Ramos (cell line): ENCODE measurements at regions not wholly inside any gene's neighbourhood (a gene's known extent, or its start where the extent isn't known, plus 50 kb on each side); places are given as distances from the start of the nearest gene placed in this dataset.
"Not testable (repeated sequence)": the region's sequence is repeated elsewhere in the genome, so short reads cannot be mapped to it uniquely, and the experiment has no call there.

ENCODE experiments used
- in situ Hi-C: fragments of 300-500 bp; cut with MboI; formaldehyde crosslinking; loops from one replicate; pipeline ENCODE4 v1.14.3; 2022; ENCODE audit warnings: low sequenced_read_pairs; ENCODE audit not compliant: unreplicated experiment

GRCh38 chrX:45846328-45846727, 645.7 kb upstream of the DIPK2B start:
- in situ Hi-C loops = no loop called here

DNA sequence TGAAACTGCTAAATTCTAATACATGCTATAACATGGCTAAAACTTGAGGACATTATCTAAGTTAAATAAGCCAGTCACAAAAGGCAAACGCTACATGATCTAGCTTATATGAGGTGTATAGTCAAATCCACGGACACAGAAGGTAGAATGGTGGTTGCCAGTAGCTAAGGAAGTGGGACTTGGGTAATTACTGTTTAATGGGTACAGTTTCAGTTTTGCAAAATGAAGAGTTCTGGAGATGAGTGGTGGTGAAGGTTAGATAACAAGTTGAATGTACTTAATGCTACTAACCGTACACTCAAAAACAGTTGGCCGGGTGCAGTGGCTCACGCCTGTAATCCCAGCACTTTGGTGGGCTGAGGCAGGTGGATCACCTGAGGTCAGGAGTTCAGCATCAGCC, 644.5 kb upstream of the DIPK2B start:
- in situ Hi-C loops = no loop called here

DNA sequence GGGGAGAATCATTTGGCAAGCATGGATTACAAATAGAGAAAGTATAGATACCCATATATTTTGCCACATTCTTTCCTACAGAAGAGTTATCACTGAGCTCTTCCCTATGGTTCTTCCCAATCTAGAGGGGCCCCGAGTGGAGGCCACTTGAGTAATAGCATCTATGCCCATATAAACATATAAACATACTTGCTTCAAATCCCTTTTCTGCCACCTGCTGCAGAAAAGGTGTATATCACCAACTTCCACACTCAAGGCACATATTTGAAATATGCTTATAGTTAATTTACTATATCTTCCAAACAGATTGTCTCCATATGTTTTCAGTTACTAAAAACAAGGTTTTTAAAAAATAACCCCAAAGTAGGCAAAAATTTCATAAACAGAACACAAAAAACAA, 642.8 kb upstream of the DIPK2B start:
- in situ Hi-C loops = no loop called here

GRCh38 chrX:45842926-45843315, 642.2 kb upstream of the DIPK2B start:
- in situ Hi-C loops = no loop called here

DNA sequence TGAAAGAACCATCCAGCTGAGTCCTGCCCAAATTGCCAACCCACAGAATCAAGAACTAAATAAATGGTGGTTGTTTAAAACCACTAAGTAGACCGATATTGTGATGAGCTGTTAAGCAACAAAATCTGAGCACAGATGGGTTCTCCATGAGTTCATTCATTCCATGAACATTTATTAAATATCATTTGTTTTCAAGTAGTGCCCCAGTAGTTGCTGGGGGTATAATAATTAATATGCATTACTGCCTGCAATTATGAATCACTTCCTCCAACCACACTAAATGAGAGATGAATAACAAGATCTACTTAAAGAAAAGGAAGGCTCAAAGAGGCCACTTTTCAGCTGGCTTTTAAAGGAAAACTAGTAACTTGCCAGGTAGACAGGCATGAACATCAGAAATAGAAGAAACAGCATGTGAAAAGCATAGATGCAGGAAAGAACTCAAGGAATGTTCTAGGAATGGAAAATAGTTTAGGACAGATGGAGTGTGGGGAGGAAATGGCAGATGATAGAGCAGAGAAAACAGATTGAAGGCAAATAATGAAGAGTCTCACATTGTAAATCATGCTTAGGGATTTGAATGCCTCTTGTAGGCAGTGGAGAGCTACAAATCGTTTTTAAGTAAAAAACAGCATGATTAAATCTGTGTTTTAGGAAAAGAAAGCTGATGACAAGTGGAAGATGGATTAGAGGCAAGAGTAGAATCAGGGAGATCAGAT, 641.7 kb upstream of the DIPK2B start:
- in situ Hi-C loops = no loop called here

DNA sequence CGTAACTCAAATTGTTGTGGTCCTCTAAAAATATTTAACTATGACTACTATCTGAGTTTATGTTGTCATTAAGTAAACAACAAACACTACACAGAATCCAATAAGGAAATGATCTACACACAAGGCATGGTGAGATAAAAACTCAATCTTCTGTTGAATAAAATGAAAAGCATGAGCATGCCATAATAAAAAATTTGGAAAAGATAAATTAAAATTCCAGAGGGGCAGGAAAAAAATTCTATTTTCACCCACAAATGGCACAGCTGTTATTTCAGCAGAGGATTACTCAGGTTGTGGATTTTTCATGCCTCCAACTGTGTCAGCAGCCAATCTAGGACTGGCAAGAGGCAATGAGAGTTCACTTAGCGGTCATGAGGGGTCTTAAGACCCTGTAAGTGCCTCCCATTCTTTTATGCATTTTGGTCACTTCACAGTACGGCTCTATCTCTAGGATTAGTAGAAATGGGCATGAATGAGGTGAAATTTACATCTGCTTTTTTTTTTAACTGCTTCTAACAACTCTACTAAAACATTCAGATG, 639.8 kb upstream of the DIPK2B start:
- in situ Hi-C loops = no loop called here

DNA sequence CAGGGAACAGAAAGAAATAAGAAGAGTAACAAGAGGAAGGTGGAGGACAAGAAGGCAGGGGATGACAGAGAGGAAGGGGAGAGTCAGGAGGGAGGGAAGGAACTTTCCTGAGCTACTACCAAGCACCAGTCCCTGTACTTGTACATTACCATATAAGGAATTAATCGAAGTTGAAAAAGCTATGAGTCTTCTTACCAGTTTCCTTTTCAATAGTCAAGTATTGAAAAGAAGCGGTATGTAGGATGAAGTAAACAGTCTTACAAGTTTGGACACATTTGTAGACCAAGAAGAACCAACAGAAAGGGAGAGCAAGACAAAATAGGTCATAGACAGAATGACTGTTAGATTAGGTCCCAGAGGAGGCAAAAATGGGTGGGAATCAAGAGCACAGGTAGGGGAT, 629.7 kb upstream of the DIPK2B start:
- in situ Hi-C loops = no loop called here

- in situ Hi-C loops = no loop called here
Observed at GRCh38 chrX:45824471-45824870, 623.8 kb upstream of the DIPK2B start.

DNA sequence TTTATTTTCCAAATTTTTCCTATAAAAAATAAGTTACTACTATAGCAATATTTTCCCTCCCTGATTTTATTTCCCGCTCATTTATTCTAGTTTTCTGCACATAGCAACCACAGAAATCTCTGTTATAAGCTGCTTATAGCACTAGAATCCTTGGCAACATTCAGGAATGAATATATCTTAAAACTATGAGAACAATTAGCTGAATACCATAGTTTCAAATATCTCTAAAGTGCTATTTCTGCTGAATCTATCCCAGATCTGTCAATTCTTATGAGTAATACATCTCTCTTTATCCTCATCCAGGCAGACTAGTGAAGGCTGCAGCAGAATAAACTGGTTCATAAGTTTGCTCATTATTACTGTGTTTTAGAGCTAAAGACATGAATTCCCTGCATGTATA, 622.9 kb upstream of the DIPK2B start:
- in situ Hi-C loops = no loop called here

DNA sequence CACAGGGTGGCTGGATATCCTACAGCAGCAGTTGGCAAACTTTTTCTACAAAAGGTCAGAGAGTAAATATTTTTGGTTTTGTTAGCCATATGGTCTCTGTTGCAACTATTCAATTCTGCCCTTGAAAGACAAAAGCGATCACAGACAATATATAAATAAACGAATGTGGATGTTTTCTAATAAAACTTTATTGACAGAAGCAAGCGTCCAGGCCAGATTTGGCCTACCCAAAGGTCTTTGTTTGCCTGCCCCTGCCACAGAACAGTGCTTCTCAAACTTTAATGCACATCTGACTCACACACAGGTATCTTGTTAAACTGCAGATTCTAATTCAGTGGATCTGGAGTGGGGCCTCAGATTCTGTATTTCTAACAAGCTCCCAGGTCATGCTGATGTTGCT, 621.4 kb upstream of the DIPK2B start:
- in situ Hi-C loops = no loop called here

DNA sequence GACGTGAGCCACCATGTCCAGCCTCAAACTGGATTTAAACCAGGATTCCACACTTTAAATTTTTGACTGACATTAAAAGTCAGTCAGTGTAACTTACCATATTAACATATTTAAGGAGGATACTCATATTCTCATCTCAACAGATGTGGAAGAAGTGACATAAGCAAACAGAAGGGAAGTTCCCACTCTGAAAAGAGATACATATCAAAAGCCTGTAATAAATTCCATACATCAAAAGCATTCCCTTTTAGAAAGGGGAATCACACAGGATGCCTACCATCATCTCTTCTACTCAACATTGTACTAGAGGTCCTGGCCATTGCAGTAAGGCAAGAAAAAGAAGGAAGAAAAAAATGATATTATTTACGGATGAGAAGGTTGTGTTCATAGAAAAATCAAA, 618.2 kb upstream of the DIPK2B start:
- in situ Hi-C loops = no loop called here

GRCh38 chrX:45815441-45815840, 614.8 kb upstream of the DIPK2B start:
- in situ Hi-C loops = no loop called here

DNA sequence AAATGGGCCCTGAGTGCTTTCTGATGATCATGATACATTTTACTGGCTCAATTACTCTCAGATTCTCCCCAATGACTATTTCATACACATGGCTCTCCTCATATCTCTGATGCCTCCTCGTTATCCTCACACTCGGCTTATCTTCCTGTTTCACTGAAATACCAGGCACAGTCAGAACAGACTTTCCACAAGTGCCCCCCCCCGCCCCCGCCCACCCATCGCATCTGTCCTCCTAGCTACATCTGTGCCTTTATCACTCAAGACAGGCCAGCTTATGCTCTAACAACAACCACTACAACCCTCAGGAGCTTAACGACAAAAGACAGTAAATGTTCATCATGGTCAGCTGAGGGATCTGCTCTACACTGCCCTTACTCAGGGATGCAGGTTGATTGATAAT, 610.6 kb upstream of the DIPK2B start:
- in situ Hi-C loops = no loop called here

DNA sequence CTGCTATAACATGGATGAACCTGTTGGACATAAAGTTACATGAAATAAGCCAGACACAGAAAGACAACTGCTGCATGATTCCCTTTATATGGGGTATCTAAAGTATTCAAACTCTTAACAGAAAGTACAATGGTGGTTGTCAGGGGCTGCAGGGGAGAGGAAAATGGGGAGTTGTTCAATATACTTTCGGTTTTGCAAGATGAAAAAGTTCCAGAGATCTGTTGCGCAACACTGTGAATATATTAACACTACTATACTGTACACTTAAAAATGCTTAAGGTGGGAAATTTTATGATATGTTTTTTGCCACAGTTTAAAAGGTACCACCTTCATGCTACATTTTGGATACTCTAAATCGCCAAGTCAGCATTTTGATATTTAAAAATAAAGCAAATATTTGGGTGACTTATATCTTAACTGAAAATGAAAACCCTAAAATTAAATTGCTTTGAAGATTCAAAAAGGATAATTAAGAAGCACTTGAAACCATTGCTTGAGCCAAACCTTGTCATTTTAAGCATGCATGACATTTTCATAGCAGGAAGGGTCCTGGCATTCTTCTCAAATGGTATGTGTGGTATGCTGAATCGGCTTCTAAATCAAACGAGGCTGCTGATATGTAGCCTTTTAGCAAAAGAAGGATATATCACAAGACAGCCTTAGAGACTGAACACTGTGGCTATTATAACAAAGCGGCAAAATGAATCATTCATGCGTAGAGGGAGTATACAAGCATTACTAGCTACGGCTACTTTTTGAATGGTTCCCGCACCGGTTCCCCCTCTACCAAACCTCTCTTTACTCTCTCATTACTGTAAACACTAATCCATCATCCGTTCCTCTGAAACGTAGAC, 607.1 kb upstream of the DIPK2B start:
- in situ Hi-C loops = no loop called here

GRCh38 chrX:45806410-45807121, 605.9 kb upstream of the DIPK2B start:
- in situ Hi-C loops = no loop called here

DNA sequence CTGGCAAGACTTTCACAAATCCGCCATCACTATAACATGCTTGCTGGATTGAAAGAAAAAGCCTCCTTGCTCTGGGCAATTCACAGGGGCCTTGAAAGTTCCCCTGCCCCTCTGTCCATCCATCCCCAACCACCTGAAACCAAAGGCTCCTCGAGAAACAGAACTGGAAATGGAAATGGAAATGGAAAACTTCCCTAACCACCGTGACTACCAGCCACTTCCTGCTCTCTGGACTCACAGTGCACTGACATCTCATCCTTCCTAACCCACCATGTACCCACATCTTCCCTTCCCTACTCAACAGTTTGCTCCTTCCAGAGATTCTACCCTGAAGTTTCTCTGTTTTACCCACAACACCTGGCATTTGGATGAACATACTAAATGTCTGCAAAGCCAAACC, 603.6 kb upstream of the DIPK2B start:
- in situ Hi-C loops = no loop called here

DNA sequence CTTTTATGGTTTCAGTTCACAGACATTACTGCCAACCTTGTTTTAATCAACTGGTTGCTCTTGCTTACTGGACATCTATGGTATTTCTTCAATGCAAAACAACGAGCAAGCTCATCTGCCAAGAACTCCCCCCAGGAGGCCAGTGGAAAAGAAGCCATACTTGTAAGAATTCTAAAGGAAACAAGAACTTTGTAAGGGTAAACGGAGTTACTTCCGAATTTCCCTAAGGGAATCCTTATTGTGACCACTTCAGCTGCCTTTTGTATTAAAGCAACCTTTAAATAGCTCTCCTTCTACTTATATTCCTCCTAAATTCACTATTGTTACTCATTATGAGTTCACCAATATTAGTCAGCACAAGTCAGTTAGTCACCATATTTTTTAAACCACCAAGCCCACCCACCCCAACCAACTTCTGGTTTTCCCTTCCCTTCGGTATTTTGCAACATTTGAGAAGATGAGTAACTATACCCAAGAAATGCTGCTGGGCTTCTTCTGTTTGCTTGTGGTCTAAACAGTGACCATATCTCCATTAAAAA, 602.8 kb upstream of the DIPK2B start:
- in situ Hi-C loops = no loop called here

- in situ Hi-C loops = no loop called here
Observed at GRCh38 chrX:45801554-45801953, 600.9 kb upstream of the DIPK2B start.

GRCh38 chrX:45800746-45801453, 600.2 kb upstream of the DIPK2B start:
- in situ Hi-C loops = not testable (repeated sequence)

DNA sequence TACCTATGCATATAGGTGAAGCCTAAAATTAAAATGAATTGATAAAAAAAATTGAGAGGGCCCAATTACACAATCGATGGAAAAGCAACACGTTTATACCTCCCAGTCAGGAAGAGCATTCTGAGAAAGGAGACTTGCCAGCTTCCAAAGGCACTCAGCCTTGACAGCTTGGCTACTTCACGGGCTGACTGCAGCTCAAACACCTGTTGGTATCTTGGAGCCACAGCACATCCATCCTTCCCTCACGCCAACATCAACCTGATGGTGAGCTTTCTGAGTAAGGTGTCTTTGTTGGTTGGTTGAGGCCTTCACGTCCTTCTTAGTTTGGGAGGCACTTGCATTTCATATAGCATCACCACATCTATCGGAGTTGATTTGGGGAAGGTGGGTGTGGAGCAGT, 598.9 kb upstream of the DIPK2B start:
- in situ Hi-C loops = no loop called here
